HG03135 (cell line): ENCODE measurements at regions not wholly inside any gene's neighbourhood (a gene's known extent, or its start where the extent isn't known, plus 50 kb on each side); places are given as distances from the start of the nearest gene placed in this dataset.
"Not testable (repeated sequence)": the region's sequence is repeated elsewhere in the genome, so short reads cannot be mapped to it uniquely, and the experiment has no call there.

ENCODE experiments used
- ATAC-seq: cut with Tn5 transposase; IDR thresholded peaks from one replicate; pipeline ENCODE4 v1.9.1; 2021; ENCODE audit warnings: mild to moderate bottlenecking, moderate library complexity; ENCODE audit not compliant: unreplicated experiment

DNA sequence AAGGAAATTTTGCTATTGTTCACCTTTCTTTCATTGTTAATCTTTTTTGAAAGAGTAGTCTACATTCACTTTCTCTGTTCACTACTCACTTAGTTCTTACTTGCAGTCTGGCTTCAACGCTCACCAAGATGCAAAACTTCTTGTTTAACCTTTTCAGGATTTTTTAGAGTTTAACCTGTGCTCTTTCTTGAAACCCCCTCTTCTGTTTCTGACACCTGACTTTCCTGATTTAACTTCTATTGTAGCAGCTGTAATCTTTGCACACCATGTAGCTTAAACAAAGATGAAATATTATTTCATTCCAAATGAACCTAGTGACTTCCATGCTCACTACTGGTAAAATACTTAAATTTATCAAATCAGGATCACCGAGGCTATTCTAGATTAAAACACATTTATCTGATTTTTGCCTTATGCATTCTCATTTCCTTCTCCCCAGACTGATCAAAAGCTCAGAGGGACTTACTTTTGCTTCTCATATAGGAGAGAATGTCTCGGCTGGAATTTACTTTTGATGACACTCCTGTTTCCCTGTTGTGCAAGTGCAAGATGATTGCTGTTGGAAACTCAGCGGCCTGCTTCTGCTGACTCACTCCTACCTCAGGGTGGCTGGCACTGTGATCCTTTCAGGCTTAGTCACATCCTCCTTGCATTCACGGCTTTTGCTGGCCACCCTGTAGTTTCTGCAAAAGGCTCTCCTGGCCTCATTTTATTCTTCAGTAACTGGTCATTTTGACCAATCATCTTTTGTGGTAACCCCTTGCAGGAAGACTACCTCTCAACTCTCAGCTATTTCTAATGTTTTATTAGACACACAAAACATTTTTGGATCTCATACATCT, 109.3 kb upstream of the IFNE start:
- ATAC-seq = no peak

DNA sequence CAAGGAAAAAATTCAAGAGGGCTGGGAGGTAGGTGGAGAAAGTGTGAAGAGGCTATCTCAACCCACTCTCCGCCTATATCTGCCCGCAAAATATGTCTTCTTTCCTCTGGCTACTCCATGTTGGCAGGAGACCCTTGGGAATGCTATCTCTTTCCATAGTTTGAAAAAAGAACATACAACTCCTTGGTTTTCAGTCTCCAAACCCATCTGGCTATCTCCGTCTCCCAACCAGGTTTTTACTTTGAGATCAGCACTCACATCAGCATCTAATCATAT, 109.9 kb upstream of the IFNE start:
- no peak for ATAC-seq

DNA sequence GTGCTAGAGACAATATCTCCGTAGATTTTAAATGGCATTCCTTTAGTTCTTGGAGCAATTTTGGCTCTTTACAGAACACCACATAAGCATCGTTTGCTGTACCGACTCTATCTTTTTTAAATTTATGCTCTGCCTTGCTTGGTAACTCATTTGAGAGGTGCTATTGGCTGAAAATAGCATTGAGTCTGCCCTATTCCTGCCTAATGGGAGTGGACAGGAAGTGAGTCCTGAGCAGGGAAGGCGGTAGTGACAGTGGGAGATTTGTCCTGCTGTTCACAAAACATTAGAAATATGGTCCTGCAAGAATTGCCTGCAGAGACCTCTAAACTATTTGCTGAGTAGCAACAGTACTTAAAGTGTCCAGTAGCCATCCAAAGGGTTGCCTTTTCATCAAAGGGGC, 115.2 kb upstream of the IFNE start:
- no peak for ATAC-seq

DNA sequence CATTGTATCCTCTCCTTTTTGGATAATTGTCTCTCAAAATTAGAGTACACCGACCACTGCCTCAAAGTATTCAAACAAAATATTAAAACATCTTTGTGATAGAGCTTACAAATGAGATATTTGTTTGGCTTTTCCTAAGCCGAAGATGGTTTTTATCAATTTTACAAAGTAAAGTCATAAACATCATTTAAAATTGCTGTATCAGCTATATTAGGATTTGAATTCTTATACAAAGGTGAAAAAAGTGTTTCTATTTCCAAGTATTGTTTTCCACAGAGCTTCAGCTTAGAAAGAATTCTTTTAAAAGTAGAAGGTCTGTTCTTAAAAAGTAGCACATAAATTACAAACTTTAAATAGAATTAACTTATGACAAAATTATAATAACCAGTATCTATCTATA, 116.6 kb upstream of the IFNE start:
- no peak for ATAC-seq

DNA sequence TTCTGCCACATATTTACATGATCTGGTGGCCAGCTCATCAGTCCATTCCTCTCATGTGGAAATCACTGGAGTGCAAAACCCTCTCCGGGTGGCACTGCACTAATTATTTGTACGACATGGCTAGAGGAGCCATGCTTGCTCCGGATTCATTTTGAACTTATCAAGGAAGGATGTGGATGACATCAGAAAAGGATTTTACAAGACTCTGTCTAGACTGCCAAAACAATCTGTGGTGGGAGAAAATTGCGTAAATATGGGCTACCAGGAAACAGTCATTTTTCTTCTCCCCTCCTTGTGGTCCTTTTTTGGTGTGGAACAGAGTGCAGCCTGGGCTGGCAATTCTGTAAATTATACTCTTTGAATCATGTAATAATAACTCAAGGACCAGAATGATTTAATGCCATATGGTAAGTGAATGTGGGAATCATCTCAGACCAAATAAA, 123.4 kb upstream of the IFNE start:
- ATAC-seq = no peak

DNA sequence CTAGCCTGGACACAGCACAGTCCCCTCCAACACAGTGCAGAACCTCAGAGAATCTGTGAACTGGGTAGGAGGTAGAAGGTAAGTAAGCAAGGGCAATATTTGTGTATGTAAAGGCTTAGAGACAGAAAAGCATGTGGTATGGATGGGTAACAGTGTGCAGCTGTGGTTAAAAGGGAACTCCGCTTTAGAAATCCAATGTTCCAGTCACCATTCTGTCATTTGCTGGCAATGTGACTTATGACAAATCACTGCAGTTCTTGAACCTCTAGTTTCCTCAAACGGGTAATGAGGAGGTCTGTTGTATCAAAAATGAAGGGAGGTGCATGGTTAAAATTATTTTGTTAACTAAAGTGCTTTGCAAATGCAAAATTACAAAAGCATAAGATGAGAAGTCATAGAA, 125.5 kb upstream of the IFNE start:
- no peak for ATAC-seq

DNA sequence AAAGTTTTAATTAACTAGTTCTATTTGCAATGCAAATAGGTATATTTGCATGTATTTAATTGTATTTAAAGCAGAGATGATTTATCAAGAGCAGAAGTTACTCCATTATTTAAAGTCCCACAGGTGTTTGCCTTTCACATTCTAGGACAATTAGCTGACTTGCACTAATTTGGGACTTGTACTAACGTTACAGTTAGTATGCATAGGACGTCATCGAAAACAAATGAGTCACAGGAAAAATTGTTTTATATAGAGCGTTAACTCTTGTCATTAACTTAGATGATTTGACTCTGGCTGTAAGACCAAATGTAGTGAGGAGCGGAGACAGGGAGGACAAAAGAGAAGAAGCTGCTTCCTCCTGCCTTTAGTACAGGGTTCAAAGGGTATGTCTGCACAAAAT, 126.1 kb upstream of the IFNE start:
- no peak for ATAC-seq

DNA sequence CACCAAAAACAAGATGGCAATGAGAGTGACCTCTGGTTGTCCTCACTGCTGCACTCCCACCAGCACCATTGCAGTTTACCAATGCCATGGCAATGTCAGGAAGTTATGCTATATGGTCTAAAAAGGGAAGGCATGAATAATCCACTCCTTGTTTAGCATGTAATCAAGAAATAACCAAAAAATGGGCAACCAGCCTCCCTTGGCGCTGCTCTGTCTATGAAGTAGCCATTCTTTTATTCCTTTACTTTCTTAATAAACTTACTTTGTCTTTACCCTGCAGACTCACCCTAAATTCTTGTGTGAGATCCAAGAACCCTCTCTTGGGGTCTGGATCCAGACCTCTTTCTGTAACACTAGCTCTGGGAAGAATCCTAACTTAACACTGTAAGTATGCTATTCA, 127.4 kb upstream of the IFNE start:
- no peak for ATAC-seq

DNA sequence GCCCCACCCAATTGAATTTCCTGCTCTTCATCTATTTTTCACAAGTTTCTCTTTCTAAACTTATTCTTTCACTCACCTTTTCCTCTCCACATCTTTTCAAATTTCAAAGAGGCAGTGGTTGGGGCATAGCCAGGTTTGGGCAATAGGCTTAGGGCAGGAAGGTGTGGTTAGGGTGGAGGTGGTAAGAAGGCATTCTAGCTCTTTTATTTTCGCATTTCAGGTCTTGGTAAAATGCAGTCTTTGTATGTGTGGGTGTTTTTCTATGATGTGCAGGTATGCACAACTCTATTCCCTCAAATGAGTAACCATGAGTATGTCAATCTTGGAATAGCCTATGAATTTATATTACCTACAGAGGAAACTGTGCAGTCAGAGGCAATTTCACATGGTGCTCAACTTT, 129.8 kb upstream of the IFNE start:
- no peak for ATAC-seq

DNA sequence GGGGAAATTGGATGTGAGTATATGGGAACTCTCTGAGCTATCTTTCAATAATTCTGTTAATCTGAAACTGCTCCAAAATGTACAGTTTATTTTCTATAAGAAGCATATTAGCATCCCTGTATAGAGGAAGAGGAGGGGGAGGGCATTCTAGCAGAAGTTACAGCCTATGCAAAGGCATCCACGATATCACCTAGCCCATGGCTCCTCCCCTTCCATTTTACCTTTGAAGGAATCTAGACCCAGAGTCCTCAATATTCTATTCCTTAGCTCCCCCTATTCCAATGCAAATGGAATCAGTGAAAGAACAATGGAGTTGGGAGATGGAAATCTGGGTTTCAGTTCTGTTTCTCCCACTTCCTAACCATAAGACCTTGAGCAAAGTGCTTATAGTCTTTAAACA, 132.9 kb upstream of the IFNE start:
- no peak for ATAC-seq

DNA sequence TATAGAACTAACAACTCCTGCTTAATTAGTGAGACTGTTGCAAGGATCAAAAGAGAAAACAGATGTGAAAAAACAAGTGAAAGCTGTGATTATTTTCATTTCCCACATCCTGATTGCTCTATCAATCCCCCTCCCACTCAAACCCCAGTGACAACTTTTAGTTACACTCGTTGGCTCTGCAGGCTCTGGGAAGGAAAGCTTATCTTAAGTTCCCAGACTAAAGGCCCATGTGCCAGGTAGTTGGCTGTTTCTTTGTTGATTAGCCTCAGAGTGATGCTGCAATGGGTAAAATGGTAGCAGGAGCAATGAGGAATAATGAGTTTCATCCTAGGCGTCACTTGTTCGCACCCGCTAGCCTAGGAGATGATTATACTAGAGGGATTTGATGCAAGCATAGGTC, 133.3 kb upstream of the IFNE start:
- no peak for ATAC-seq

DNA sequence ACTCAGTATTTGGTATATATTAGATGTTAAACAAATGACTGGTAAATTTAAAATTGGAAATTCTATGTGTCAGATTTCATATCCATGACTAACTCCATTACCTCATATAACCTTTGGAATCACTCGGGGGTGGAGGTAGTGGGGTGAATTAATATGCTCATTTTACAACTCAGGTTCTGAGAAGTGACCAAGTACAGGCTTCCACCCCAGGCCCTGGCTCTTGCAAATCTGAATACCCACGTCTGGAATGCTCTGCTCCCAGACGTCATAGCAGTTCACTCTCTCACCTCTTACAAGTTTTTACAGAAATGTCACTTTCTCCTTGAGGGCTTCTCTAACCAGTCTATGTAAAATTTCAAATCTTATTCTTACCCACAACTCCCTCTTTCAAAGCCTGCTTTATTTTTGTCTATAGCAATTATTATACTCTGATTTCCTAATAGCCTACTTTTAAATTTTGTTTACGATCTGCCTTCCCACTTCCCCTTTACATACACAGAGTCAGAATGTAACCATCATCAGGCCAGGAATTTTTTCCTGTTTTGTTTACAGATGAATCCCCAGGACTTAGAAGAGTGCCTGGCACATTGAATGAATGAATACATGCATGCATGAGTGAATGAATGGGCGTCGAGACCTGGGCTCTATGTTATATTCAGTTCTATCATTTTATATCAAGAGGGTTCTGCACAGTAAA, 134.1 kb upstream of the IFNE start:
- no peak for ATAC-seq

DNA sequence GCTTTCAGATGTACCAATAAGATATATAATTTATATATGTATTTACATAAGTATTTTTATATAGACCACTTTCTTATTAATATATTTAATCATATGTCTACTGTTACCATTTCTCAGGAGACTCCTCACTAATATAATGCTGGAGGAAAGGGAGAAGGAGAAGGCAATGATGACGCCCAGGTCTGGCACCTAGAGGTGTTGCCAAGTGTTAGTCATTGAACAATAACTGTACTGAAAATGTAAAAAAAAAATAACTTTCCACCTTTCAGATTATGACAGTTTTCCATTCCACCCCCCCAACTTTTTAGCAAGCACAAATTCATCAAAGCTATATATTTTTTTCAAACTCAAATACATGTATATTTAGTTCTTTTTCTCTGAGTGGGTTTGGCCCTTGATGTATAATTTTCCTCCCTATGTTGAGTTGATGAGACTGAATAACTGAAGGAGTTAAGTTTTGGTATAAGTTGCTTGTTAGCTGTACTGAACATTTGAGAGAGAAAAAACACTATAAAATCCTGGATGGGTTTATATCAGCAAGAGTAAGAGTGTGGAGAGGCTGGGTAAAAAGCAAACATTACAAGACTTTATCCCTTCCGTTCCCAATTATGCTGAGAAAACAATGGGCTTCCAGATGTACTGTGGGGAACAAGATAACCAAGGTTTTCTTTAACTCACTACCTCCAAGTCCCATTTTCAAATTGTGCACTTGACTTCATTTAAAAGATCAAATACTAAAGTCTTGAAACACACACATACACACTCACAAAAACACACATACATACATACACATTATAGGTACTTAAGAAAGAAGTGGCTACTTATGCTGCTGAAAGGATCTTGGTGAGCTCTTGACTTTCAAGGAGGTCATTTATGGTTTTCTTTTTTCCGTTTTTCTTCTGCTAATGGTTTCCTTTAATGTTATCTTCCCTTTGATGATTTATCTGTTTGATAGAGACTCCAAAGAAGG, 142.8 kb upstream of the IFNE start:
- no peak for ATAC-seq

DNA sequence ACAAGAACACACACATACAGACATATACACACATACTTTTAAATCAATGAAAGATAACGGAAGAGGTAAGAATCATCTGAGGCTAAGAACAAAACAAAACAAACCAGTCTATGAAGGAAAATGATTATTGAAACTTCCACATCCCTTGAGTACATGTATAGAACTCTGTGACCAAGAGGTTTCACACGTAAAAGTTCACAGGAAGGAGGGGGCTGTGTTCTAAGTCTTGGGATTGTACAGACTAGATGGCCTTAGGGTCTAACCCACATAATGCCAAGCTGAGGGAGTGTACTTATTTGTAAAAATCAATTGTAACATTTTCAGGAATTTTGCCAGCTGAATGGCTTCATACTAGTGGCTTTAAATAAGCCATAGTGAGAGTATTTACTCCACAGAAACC, 144.4 kb upstream of the IFNE start:
- ATAC-seq = no peak

DNA sequence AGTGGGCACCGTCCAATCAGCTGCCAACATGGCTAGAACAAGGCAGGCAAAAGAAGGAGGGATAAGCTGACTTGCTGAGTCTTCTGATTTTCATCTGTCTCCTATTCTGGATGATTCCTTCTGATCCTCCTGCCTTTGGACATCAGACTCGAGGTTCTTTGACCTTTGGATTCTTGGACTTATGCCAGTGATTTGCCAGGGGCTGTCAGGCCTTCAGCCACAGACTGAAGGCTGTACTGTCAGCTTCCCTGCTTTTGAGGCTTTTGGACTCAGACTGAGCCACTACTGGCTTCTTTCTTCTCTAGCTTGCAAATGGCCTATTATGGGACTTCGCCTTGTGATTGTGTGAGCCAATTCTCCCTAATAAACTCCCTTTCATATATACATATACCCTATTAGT, 146.8 kb upstream of the IFNE start:
- ATAC-seq = not testable (repeated sequence)

DNA sequence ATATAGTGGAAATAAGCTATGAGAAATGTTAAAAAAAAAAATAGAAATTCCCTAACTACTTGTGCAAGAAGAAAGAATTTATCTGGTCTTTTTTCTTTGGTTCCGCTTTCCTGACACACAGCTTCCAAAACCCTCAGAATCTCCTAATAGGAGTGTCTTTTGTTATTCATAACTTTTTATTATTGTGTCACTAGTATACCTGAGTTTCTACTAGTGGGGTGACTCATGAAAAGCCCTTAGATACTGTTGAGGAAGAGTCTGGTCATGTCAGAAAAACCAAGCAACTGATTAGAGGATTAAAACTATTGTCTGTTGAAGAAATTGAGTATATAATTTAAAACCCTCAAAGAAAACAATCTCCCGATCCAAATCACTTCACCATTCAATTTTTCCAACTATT, 152.8 kb upstream of the IFNE start:
- no peak for ATAC-seq

DNA sequence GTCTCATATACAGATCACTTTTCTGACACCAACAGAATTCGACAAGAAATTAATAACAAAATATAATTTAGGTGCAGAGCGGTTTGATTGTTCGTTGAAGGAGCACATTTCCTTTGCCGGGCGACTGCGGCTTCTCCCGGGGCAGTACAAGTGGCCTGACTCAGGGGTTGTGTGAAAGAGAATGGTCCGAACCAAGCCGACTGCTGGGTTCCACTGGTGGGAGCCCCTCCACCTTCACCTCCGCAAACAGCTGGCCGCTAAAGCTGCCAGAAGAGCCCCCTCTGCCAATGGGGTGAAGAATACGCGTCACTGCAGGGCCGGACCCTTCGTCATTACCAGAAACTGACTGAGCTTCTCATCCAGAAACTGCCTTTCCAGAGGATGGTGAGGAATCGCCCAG, 156.0 kb upstream of the IFNE start:
- no peak for ATAC-seq

DNA sequence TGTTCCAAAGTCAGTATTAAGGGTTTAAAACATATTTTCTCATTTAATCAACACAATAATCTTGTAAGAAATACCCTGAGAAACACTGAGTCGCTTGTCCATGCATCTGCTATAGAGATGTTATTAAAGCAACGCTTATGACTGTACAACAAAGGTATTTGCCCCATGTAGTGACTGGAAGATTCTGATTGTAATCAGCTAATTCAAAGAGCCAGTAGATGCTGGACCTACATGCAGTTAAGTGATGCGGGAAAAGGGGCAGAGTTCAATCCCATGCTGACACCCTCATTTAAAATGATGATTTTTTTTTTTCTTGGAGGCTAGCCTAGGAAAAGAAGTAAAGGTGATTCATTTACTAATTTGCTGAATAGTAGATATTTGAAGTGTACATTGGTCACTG, 149.3 kb upstream of the MTAP start:
- ATAC-seq = no peak

DNA sequence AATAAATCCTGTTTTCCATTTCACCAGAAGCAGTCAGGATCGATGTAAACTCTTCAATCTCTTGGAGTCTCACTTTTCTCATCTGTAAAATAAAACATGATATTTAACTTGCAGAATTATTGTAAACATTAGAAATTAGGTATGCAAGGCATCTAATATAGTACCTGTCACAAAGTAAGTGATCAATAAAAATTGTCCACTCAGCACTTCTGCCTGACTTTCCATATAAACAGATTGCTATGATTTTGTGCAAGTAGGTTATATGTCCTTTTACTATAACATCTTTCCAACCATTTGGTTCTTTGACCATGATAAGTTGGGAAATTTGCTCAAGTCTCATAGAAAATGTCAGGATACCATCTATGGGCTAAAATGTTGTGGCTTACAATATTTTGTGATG, 148.8 kb upstream of the MTAP start:
- ATAC-seq = no peak

DNA sequence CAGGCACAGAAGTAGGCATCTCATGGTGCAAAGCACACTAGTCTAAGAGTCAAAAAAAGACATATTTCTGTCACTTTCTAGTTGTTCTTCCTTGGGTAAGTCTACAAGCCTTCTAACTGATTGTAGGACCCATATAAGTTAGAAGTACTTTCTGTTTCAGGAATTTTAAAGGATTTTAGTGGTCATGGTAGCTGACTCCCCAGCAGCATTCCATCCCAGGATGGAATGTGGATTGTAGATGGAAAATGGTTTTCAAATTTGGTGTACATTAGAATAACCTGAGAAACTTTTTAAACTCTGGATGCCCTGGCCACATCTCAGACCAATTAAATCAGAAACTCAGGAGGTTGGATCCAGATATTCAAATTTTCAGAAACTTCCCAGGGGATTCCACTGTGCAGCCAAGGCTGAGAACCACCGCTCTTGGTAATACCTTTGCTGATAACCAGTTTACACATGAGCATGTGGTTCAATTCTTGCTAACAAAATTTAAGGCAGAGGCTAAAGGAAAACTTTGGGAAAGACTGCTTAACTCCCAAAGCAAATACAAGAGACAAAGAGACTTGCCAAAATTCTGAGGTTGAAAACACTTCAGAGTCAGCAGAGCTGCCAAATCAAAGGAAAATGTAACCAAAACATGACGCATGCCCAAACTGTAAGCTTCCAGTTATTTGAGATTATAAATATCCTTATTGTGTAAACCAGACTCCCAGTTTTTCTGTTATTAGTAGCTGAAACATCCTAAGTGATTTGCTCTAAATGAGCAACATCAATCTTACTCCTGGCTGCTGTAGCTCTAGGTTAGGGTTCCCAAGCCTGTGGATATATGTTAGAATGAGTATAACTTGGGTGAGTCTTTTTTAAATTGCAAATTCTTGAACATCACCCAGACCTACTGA, 145.4 kb upstream of the MTAP start:
- no peak for ATAC-seq
